Natural killer cell (primary cell): ENCODE measurements at regions not wholly inside any gene's neighbourhood (a gene's known extent, or its start where the extent isn't known, plus 50 kb on each side); places are given as distances from the start of the nearest gene placed in this dataset.

Source experiments
- ATAC-seq, 3 donors: fragments of 150-1000 bp in 2 of 3; fragments of 200-7000 bp in 1 of 3; cut with Tn5 transposase; 1 replicate in 1 of 3; 2 replicates in 2 of 3; pipeline ENCODE4 v1.10.0; 2021; ENCODE audit warnings: mild to moderate bottlenecking in 2 of 3, moderate library complexity in 2 of 3
- DNase-seq, 2 donors: peaks; one replicate each; pipeline versions ENCODE4 v3.0.0 to v3.0.0-alpha.2; 2013 to 2021; ENCODE audit warnings: mixed read lengths in 1 of 2
- H3K27ac ChIP-seq: one replicate; pipeline ENCODE4 v1.5.1; 2013; ENCODE audit warnings: mild to moderate bottlenecking, low read length
- H3K27me3 ChIP-seq: one replicate; pipeline ENCODE4 v1.6.1; 2013; ENCODE audit warnings: low read length; ENCODE audit not compliant: control insufficient read depth, insufficient read depth
- H3K36me3 ChIP-seq: one replicate; pipeline ENCODE4 v1.6.1; 2013; ENCODE audit warnings: low read length; ENCODE audit not compliant: control insufficient read depth, insufficient read depth
- H3K4me1 ChIP-seq: one replicate; pipeline ENCODE4 v1.6.1; 2013; ENCODE audit warnings: low read length; ENCODE audit not compliant: control insufficient read depth, insufficient read depth
- H3K4me3 ChIP-seq: one replicate; pipeline ENCODE4 v1.5.1; 2013; ENCODE audit warnings: low read length
- H3K9me3 ChIP-seq: one replicate; pipeline ENCODE4 v1.6.1; 2013; ENCODE audit warnings: low read length; ENCODE audit not compliant: control insufficient read depth, insufficient read depth
- H3K27ac Mint-ChIP-seq, 2 donors: one replicate each; pipeline ENCODE4 v1.8.0; 2022; ENCODE audit warnings: mild to moderate bottlenecking in 2 of 2, mixed read lengths in 2 of 2, moderate library complexity in 1 of 2
- H3K27me3 Mint-ChIP-seq, 2 donors: one replicate each; pipeline ENCODE4 v1.8.0; 2022; ENCODE audit warnings: low read depth in 2 of 2, mixed read lengths in 2 of 2
- H3K36me3 Mint-ChIP-seq: one replicate; pipeline ENCODE4 v1.8.0; 2022; ENCODE audit warnings: mixed read lengths
- H3K4me1 Mint-ChIP-seq, 2 donors: one replicate each; pipeline ENCODE4 v1.8.0; 2022; ENCODE audit warnings: mixed read lengths in 2 of 2
- H3K4me3 Mint-ChIP-seq: one replicate; pipeline ENCODE4 v1.8.0; 2022; ENCODE audit warnings: mild to moderate bottlenecking, moderate library complexity, mixed read lengths
- H3K9me3 Mint-ChIP-seq, 2 donors: one replicate each; pipeline ENCODE4 v1.8.0; 2022; ENCODE audit warnings: mixed read lengths in 2 of 2
- WGBS: methylation state at CpG from one replicate; pipeline ENCODE4 v1.1.7; 2013; ENCODE audit warnings: missing lambda C conversion rate; ENCODE audit not compliant: insufficient coverage; 5-methylcytosine and 5-hydroxymethylcytosine counted together
- intact Hi-C: fragments of 100-400 bp; cut with micrococcal nuclease; formaldehyde crosslinking; loops from one replicate; pipeline ENCODE4 v1.14.2; 2022
- TF ChIP-seq, protein P1 (sequence below): fragments of 200-600 bp; IDR thresholded peaks from one replicate; pipeline ENCODE4 v1.8.0; 2022; ENCODE audit warnings: antibody characterized with exemption

DNA sequence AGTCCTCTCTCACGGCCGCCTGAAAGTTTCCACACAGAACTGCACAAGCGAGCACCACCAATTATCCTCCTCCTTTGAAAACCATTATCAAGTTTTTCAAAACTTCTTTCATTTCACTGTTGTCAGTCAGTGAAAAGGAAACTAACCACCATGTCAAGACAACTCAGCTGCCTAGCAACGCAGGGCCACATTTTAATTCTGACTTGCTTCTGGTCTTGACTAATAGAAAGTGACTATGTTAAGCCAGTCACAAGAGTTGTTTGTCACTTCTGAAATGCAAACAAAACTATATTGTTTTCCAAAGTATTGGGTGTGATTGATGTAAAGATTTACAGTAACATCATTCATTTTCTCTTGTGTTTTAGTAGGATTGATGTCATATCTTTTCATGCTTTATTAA is 612.8 kb upstream of the AGTR1 start:
- TF ChIP-seq, protein P1, sequence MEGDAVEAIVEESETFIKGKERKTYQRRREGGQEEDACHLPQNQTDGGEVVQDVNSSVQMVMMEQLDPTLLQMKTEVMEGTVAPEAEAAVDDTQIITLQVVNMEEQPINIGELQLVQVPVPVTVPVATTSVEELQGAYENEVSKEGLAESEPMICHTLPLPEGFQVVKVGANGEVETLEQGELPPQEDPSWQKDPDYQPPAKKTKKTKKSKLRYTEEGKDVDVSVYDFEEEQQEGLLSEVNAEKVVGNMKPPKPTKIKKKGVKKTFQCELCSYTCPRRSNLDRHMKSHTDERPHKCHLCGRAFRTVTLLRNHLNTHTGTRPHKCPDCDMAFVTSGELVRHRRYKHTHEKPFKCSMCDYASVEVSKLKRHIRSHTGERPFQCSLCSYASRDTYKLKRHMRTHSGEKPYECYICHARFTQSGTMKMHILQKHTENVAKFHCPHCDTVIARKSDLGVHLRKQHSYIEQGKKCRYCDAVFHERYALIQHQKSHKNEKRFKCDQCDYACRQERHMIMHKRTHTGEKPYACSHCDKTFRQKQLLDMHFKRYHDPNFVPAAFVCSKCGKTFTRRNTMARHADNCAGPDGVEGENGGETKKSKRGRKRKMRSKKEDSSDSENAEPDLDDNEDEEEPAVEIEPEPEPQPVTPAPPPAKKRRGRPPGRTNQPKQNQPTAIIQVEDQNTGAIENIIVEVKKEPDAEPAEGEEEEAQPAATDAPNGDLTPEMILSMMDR, result no peak

DNA sequence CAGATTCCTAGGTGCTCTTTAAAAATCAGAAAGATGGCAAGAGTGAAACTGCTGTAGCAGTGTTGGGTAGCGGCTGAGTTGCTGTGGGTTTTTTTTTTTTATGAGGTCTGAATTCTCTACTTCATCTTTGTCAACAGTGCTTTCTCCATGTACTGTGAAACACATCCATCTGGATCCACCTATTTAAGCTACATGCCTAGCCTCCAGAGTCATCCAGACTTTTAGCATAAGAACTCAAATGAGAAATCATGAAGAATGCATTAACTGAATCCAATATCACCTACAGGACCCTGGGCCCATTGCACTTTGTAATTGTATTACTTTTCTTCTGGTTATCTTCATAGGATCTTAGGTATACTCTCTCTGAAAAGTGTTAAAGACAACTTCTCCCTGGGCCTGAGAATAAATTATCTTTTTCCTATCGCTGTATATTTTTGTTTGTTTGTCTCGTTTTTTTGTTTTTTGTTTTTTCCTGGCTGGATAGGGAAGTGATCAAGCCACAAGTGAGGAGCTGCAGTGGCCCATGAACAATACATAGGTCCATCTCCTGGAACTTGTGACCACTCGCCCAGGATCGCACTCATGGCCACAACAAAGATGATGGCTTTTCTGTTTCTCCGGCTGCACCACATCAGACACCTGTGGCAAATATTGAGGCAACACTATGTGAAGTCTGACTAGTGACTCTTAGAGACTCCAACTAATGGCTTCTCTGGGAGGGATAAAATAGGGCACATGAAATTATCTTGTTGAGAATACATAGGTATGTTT is 609.9 kb upstream of the AGTR1 start:
- ATAC-seq, result peak in 2 of 3 donors; percentile 39 to 49
- peak overlapping the region; percentile 5 to 85 for H3K27ac Mint-ChIP-seq
- Histone ChIP-seq H3K4me3 (no peak overlapping the region), H3K4me1 (peaks cover 3% of the 10 kb centered on the region), H3K27ac (no peak overlapping the region), H3K9me3 (peaks cover 5% of the 10 kb centered on the region), H3K36me3 (no peaks in the 10 kb centered on the region), H3K27me3 (no peaks in the 10 kb centered on the region)
- peaks cover 8 to 29% of the 10 kb centered on the region in 2 donors for H3K4me1 Mint-ChIP-seq
- no peak overlapping the region for H3K4me3 Mint-ChIP-seq
- intact Hi-C loops, result no loop called here
- peaks cover 0 to 2% of the 10 kb centered on the region in 2 donors for H3K9me3 Mint-ChIP-seq
- H3K36me3 Mint-ChIP-seq, result no peaks in the 10 kb centered on the region
- 32% methylated on average over 5 of the region's 6 CpGs for WGBS
- peak in 1 of 2 donors; percentile 15 for DNase-seq
- TF ChIP-seq, protein P1, result no peak
- no peaks in the 10 kb centered on the region for H3K27me3 Mint-ChIP-seq

More for the DNA sequence above, 612.8 kb upstream of the AGTR1 start:
- Mint-ChIP-seq H3K27me3 (no peaks in the 10 kb centered on the region), H3K9me3 (peaks cover 0 to 2% of the 10 kb centered on the region in 2 donors), H3K4me1 (peaks cover 5 to 25% of the 10 kb centered on the region in 2 donors), H3K27ac (peak overlapping the region in 1 of 2 donors; percentile 79), H3K4me3 (no peak overlapping the region), H3K36me3 (no peaks in the 10 kb centered on the region)
- H3K4me1 ChIP-seq, result peaks cover 3% of the 10 kb centered on the region
- H3K27ac ChIP-seq, result no peak overlapping the region
- no peak overlapping the region for H3K4me3 ChIP-seq
- DNase-seq, result peak in 1 of 2 donors; percentile 10
- intact Hi-C loops, result no loop called here
- H3K27me3 ChIP-seq, result no peaks in the 10 kb centered on the region
- 59% methylated on average over 4 of the region's 4 CpGs for WGBS
- H3K9me3 ChIP-seq, result peaks cover 5% of the 10 kb centered on the region
- ATAC-seq, result peak in 2 of 3 donors; percentile 61 to 77
- H3K36me3 ChIP-seq, result no peaks in the 10 kb centered on the region

DNA sequence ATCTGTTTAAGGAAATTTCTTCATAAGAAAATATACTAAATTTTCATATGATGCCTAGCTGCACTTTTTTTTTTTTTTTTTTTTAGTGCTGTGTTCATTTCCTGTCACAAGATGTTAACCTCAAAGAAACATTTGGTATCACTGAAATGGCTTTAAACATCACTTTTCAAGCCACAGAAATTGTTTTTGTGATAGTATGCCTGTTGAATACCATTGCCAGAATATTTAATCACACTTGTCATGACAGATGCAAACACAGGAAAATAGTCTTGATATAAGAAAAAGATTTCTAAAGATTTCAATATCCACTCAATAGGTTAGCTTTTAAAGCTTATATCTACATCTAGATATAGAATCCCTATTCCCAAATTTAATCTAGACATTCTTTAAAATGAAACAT is 608.5 kb upstream of the AGTR1 start:
- Mint-ChIP-seq H3K27ac (peak overlapping the region; percentile 38 to 49), H3K4me1 (peaks cover 8 to 24% of the 10 kb centered on the region in 2 donors), H3K27me3 (no peaks in the 10 kb centered on the region), H3K4me3 (no peak overlapping the region), H3K9me3 (no peaks in the 10 kb centered on the region), H3K36me3 (no peaks in the 10 kb centered on the region)
- peaks cover 3% of the 10 kb centered on the region for H3K4me1 ChIP-seq
- H3K27ac ChIP-seq, result peak overlapping the region; percentile 30
- ATAC-seq (peak in 2 of 3 donors; percentile 39 to 56), DNase-seq (peak in 1 of 2 donors; percentile 1)
- intact Hi-C loops, result no loop called here
- H3K27me3 ChIP-seq, result no peaks in the 10 kb centered on the region
- H3K4me3 ChIP-seq, result no peak overlapping the region
- no peaks in the 10 kb centered on the region for H3K36me3 ChIP-seq
- TF ChIP-seq, protein P1, result no peak
- H3K9me3 ChIP-seq, result no peaks in the 10 kb centered on the region
